Heart left ventricle (tissue), 13 donors: ENCODE measurements at regions not wholly inside any gene's neighbourhood (a gene's known extent, or its start where the extent isn't known, plus 50 kb on each side); places are given as distances from the start of the nearest gene placed in this dataset.
"Not testable (repeated sequence)": the region's sequence is repeated elsewhere in the genome, so short reads cannot be mapped to it uniquely, and the experiment has no call there.

Source experiments
- POLR2A ChIP-seq, 2 donors: fragments of 450-650 bp; IDR thresholded peaks; one replicate each; pipeline ENCODE4 v1.6.1; 2017; ENCODE audit warnings: antibody characterized with exemption in 2 of 2, mild to moderate bottlenecking in 2 of 2, moderate library complexity in 2 of 2
- TF ChIP-seq, protein P1 (sequence below), 12 donors: fragments of 200-600 bp; sonication (generic) in 4 of 12; IDR thresholded peaks; one replicate each; pipeline versions ENCODE4 v1.5.0 to v1.8.0; 2018 to 2022; ENCODE audit warnings: antibody characterized with exemption in 12 of 12, mild to moderate bottlenecking in 5 of 12
- donor health status: ischemic (EF 13 %, LVEDD 7.1; RV severe dilation, severe dysfunction).
- donor health status: DM: no; HTN: yes; CAD: no.
- donor health status: DM: no; HTN: no; CAD: no.
- donor health status: ischemic (EF 25% LVEDD 6.9; RV normal size, moderate dysfunction).
- donor health status: ischemic (EF 25% LVEDD 5.7; RV mildly dilated, moderate dysfunction).
- donor health status: ischemic (EF 35%, LVEDD 5.7; RV mildly dilated, moderate dysfunction).
- donor health status: nonischemic (EF 11% LVEDD 7.7; RV severe dilation, severe dysfunction).
- donor health status: DM: yes; HTN: yes; CAD: no.
- donor health status: PGD.
- donor health status: ischemic (EF 29% LVEDD 5.4; RV normal size, mild dysfunction).
- donor health status: nonischemic (EF 23%, LVEDD 6.1; RV moderate dilation, normal function).

- TF ChIP-seq, protein P1, sequence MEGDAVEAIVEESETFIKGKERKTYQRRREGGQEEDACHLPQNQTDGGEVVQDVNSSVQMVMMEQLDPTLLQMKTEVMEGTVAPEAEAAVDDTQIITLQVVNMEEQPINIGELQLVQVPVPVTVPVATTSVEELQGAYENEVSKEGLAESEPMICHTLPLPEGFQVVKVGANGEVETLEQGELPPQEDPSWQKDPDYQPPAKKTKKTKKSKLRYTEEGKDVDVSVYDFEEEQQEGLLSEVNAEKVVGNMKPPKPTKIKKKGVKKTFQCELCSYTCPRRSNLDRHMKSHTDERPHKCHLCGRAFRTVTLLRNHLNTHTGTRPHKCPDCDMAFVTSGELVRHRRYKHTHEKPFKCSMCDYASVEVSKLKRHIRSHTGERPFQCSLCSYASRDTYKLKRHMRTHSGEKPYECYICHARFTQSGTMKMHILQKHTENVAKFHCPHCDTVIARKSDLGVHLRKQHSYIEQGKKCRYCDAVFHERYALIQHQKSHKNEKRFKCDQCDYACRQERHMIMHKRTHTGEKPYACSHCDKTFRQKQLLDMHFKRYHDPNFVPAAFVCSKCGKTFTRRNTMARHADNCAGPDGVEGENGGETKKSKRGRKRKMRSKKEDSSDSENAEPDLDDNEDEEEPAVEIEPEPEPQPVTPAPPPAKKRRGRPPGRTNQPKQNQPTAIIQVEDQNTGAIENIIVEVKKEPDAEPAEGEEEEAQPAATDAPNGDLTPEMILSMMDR (IDR thresholded peaks at IDR 0.05) = not testable (repeated sequence)
- TF ChIP-seq POLR2A (IDR thresholded peaks at IDR 0.05) = not testable (repeated sequence)
These were observed 310.7 kb downstream of the ZNF479 start for GRCh38 chr7:56821561-56821960.
